ENCODE measurements at regions not wholly inside any gene's neighbourhood (a gene's known extent, or its start where the extent isn't known, plus 50 kb on each side); places are given as distances from the start of the nearest gene placed in this dataset.

GRCh38 chr3:161568671-161569070 is 72.1 kb downstream of the OTOL1 start:
- TF ChIP-seq, protein P1, sequence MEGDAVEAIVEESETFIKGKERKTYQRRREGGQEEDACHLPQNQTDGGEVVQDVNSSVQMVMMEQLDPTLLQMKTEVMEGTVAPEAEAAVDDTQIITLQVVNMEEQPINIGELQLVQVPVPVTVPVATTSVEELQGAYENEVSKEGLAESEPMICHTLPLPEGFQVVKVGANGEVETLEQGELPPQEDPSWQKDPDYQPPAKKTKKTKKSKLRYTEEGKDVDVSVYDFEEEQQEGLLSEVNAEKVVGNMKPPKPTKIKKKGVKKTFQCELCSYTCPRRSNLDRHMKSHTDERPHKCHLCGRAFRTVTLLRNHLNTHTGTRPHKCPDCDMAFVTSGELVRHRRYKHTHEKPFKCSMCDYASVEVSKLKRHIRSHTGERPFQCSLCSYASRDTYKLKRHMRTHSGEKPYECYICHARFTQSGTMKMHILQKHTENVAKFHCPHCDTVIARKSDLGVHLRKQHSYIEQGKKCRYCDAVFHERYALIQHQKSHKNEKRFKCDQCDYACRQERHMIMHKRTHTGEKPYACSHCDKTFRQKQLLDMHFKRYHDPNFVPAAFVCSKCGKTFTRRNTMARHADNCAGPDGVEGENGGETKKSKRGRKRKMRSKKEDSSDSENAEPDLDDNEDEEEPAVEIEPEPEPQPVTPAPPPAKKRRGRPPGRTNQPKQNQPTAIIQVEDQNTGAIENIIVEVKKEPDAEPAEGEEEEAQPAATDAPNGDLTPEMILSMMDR (IDR thresholded peaks at IDR 0.05) = no peak
- TF ChIP-seq EP300 (IDR thresholded peaks at IDR 0.05) (no peak), POLR2A (IDR thresholded peaks at IDR 0.05) (no peak)

Measured in tibial nerve (tissue), 4 donors.